SK-N-SH (cell line): ENCODE measurements at regions not wholly inside any gene's neighbourhood (a gene's known extent, or its start where the extent isn't known, plus 50 kb on each side); places are given as distances from the start of the nearest gene placed in this dataset.

Source experiments
- CTCF ChIA-PET: fragments of 300-600, 350-600 bp; formaldehyde crosslinking; extraction: SDS; loops from one replicate; lab custom pipeline; 2021; lab: Yijun Ruan, JAX
- POLR2A ChIA-PET: fragments of 350-600 bp; sonication (Branson Sonifier 250); formaldehyde crosslinking; extraction: SDS; loops from one replicate; lab custom pipeline; 2020; ENCODE audit warnings: antibody characterized with exemption, inconsistent platforms; lab: Yijun Ruan, JAX
- DNase-seq: peaks from one replicate; pipeline ENCODE4 v3.0.0; 2012
- H2AFZ ChIP-seq: fragments of 200-600 bp; sonication (generic); 2 replicates; pipeline ENCODE4 v1.8.1; 2016; ENCODE audit warnings: antibody characterized with exemption, mild to moderate bottlenecking, low read depth
- H3F3A ChIP-seq: fragments of 200-600 bp; sonication (generic); replicated peaks from 2 replicates; pipeline ENCODE3; 2016; ENCODE audit warnings: antibody characterized with exemption, mild to moderate bottlenecking; ENCODE audit not compliant: insufficient read depth
- H3K27ac ChIP-seq, 2 experiments: fragments of 200-500 bp in 1 of 2; fragments of 200-600 bp in 1 of 2; sonication (Bioruptor generic) in 1 of 2; sonication (generic), shearing (Covaris generic) in 1 of 2; 2 replicates each; pipeline versions ENCODE4 v1.5.1 to v1.6.1; 2014 to 2016; ENCODE audit warnings: low read depth in 2 of 2, inconsistent platforms in 1 of 2, low read length in 1 of 2, mild to moderate bottlenecking in 1 of 2, mixed read lengths in 1 of 2
- H3K27me3 ChIP-seq: fragments of 200-600 bp; sonication (generic), shearing (Covaris generic); 2 replicates; pipeline ENCODE4 v1.6.1; 2016; ENCODE audit warnings: mixed run types; ENCODE audit not compliant: insufficient read depth
- H3K36me3 ChIP-seq, 2 experiments: fragments of 200-500 bp in 1 of 2; fragments of 200-600 bp in 1 of 2; sonication (Bioruptor generic) in 1 of 2; sonication (generic) in 1 of 2; replicated peaks in 1 of 2; 2 replicates each; pipeline versions ENCODE3 to v1.5.1; 2014 to 2016; ENCODE audit warnings: low read length in 1 of 2, mild to moderate bottlenecking in 1 of 2; ENCODE audit not compliant: insufficient read depth in 2 of 2, control insufficient read depth in 1 of 2
- H3K4me1 ChIP-seq, 2 experiments: fragments of 200-500 bp in 1 of 2; fragments of 200-600 bp in 1 of 2; sonication (Bioruptor generic) in 1 of 2; sonication (generic), shearing (Covaris generic) in 1 of 2; 2 replicates each; pipeline versions ENCODE4 v1.5.1 to v1.6.1; 2014 to 2016; ENCODE audit warnings: low read depth in 1 of 2, low read length in 1 of 2, mixed run types in 1 of 2; ENCODE audit not compliant: insufficient read depth in 2 of 2, control insufficient read depth in 1 of 2
- H3K4me2 ChIP-seq: fragments of 200-600 bp; sonication (generic), shearing (Covaris generic); 2 replicates; pipeline ENCODE4 v1.6.1; 2017; ENCODE audit warnings: mixed run types
- H3K4me3 ChIP-seq, 2 experiments: fragments of 200-500 bp in 1 of 2; fragments of 200-600 bp in 1 of 2; sonication (Bioruptor generic) in 1 of 2; sonication (generic), shearing (Covaris generic) in 1 of 2; 2 replicates each; pipeline versions ENCODE4 v1.5.1 to v1.8.1; 2014 to 2016; ENCODE audit warnings: low read depth in 2 of 2, inconsistent platforms in 1 of 2, low read length in 1 of 2, mild to moderate bottlenecking in 1 of 2, mixed read lengths in 1 of 2, moderate library complexity in 1 of 2
- H3K79me2 ChIP-seq: fragments of 200-600 bp; sonication (generic); 2 replicates; pipeline ENCODE4 v1.8.1; 2017; ENCODE audit warnings: mild to moderate bottlenecking; ENCODE audit not compliant: insufficient read depth
- H3K9ac ChIP-seq: fragments of 200-600 bp; sonication (generic); 2 replicates; pipeline ENCODE4 v1.6.1; 2017; ENCODE audit warnings: mixed run types
- H3K9me2 ChIP-seq: fragments of 200-600 bp; sonication (generic); 2 replicates; pipeline ENCODE4 v1.6.1; 2017; ENCODE audit warnings: mixed run types
- H3K9me3 ChIP-seq: fragments of 200-600 bp; sonication (generic); 2 replicates; pipeline ENCODE4 v1.6.1; 2017; ENCODE audit warnings: mixed run types, mild to moderate bottlenecking, moderate library complexity
- H4K20me1 ChIP-seq: fragments of 200-600 bp; sonication (generic); 2 replicates; pipeline ENCODE4 v1.6.1; 2017; ENCODE audit warnings: mild to moderate bottlenecking, mixed run types; ENCODE audit not compliant: insufficient read depth
- ELF1 ChIP-seq: IDR thresholded peaks from 2 replicates; pipeline ENCODE4 v1.4.0; 2012
- EZH2phosphoT487 ChIP-seq: fragments of 200-600 bp; sonication (generic); IDR thresholded peaks from 2 replicates; pipeline ENCODE4 v1.6.1; 2017; ENCODE audit warnings: low read depth, mixed run types, mild to moderate bottlenecking, antibody characterized with exemption, moderate library complexity, borderline replicate concordance
- FOSL2 ChIP-seq: IDR thresholded peaks from 2 replicates; pipeline ENCODE4 v1.4.0; 2012; ENCODE audit warnings: low read depth, mild to moderate bottlenecking, moderate library complexity, borderline replicate concordance
- FOXM1 ChIP-seq: IDR thresholded peaks from 2 replicates; pipeline ENCODE4 v1.4.0; 2012; ENCODE audit warnings: low read depth, mild to moderate bottlenecking
- MEF2A ChIP-seq: IDR thresholded peaks from 2 replicates; pipeline ENCODE4 v1.4.0; 2012; ENCODE audit warnings: low read depth, borderline replicate concordance
- NFIC ChIP-seq: IDR thresholded peaks from 2 replicates; pipeline ENCODE4 v1.4.0; 2012; ENCODE audit warnings: borderline replicate concordance
- NRF1 ChIP-seq: IDR thresholded peaks from 2 replicates; pipeline ENCODE4 v1.6.1; 2012; ENCODE audit warnings: low read depth, mild to moderate bottlenecking, low read length
- POLR2AphosphoS5 ChIP-seq: IDR thresholded peaks from 2 replicates; pipeline ENCODE4 v1.6.1; 2012; ENCODE audit warnings: low read depth, low read length
- RAD21 ChIP-seq: IDR thresholded peaks from 2 replicates; pipeline ENCODE4 v1.6.1; 2012; ENCODE audit warnings: mild to moderate bottlenecking, low read length
- RCOR1 ChIP-seq: fragments of 150-350 bp; IDR thresholded peaks from 2 replicates; pipeline ENCODE4 v1.6.1; 2017; ENCODE audit warnings: antibody characterized with exemption, low read length
- REST ChIP-seq: IDR thresholded peaks from 2 replicates; pipeline ENCODE4 v1.6.1; 2012; ENCODE audit warnings: mild to moderate bottlenecking, low read depth, low read length, moderate library complexity
- RXRA ChIP-seq: IDR thresholded peaks from 2 replicates; pipeline ENCODE4 v1.4.0; 2012; ENCODE audit warnings: low read depth, mild to moderate bottlenecking, borderline replicate concordance
- SIN3A ChIP-seq: IDR thresholded peaks from 2 replicates; pipeline ENCODE4 v1.6.1; 2012; ENCODE audit warnings: low read depth, mild to moderate bottlenecking, low read length, moderate library complexity, borderline replicate concordance
- TAF1 ChIP-seq: IDR thresholded peaks from 2 replicates; pipeline ENCODE4 v1.6.1; 2012; ENCODE audit warnings: low read depth, mild to moderate bottlenecking, low read length, moderate library complexity, borderline replicate concordance
- TCF12 ChIP-seq: IDR thresholded peaks from 2 replicates; pipeline ENCODE4 v1.4.0; 2012
- WGBS: methylation state at CpG from one replicate; pipeline ENCODE4 v1.1.6; 2017; ENCODE audit warnings: low lambda C conversion rate; 5-methylcytosine and 5-hydroxymethylcytosine counted together
- TF ChIP-seq, protein P1 (sequence below): fragments of 150-350 bp; IDR thresholded peaks from 2 replicates; pipeline ENCODE4 v1.6.1; 2016; ENCODE audit warnings: mild to moderate bottlenecking, low read depth, low read length
- TF ChIP-seq, protein P2 (sequence below): IDR thresholded peaks from 2 replicates; pipeline ENCODE4 v1.4.0; 2012; ENCODE audit warnings: low read depth, borderline replicate concordance
- TF ChIP-seq, protein P3 (sequence below): IDR thresholded peaks from 2 replicates; pipeline ENCODE4 v1.4.0; 2012; ENCODE audit warnings: low read depth, borderline replicate concordance

DNA sequence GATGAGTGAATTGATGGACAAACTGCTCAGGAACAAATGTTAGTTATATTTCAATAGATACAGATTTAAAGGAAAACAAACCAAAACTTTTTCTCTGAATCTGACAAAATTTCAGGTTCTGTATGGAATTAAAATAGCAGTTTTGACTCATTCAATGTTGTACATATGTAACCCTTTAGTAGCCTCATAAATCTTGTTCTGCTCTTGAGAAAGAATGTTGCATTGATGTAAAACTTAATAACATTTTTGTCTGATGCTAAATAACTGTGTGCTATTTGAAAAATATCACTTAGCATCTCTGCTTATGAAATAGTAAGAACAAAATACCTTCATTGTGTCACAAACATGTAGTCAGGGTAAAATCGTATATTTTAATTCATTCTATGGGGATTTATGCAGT is 168.9 kb upstream of the NOVA1 start:
- H4K20me1 ChIP-seq = no peaks in the 10 kb centered on the region
- CTCF ChIA-PET = no interaction called here
- H3K36me3 ChIP-seq = no peaks in the 10 kb centered on the region
- no peaks in the 10 kb centered on the region; the same call in 1 of the 2 replicates for H3K27me3 ChIP-seq
- no peaks in the 10 kb centered on the region for H3K79me2 ChIP-seq
- no peaks in the 10 kb centered on the region for H3K9me3 ChIP-seq
- no peak overlapping the region for H3K4me2 ChIP-seq
- no peak overlapping the region for H3K27ac ChIP-seq
- H3K4me1 ChIP-seq = no peaks in the 10 kb centered on the region
- 13% methylated on average over 1 of the region's 1 CpG for WGBS
- H3K9ac ChIP-seq = no peak overlapping the region
- H3K9me2 ChIP-seq = no peaks in the 10 kb centered on the region
- DNase-seq = no peak
- POLR2A ChIA-PET = no interaction called here
- TF ChIP-seq NRF1 (no peak), TCF12 (no peak), TAF1 (no peak), MEF2A (no peak), NFIC (no peak), FOXM1 (no peak), REST (no peak), RCOR1 (no peak), EZH2phosphoT487 (no peak), FOSL2 (no peak), POLR2AphosphoS5 (no peak), RXRA (no peak), ELF1 (no peak), SIN3A (no peak), RAD21 (no peak)
- TF ChIP-seq, protein P1, sequence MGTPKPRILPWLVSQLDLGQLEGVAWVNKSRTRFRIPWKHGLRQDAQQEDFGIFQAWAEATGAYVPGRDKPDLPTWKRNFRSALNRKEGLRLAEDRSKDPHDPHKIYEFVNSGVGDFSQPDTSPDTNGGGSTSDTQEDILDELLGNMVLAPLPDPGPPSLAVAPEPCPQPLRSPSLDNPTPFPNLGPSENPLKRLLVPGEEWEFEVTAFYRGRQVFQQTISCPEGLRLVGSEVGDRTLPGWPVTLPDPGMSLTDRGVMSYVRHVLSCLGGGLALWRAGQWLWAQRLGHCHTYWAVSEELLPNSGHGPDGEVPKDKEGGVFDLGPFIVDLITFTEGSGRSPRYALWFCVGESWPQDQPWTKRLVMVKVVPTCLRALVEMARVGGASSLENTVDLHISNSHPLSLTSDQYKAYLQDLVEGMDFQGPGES = no peak
- TF ChIP-seq, protein P2, sequence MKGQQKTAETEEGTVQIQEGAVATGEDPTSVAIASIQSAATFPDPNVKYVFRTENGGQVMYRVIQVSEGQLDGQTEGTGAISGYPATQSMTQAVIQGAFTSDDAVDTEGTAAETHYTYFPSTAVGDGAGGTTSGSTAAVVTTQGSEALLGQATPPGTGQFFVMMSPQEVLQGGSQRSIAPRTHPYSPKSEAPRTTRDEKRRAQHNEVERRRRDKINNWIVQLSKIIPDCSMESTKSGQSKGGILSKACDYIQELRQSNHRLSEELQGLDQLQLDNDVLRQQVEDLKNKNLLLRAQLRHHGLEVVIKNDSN = no peak
- TF ChIP-seq, protein P3, sequence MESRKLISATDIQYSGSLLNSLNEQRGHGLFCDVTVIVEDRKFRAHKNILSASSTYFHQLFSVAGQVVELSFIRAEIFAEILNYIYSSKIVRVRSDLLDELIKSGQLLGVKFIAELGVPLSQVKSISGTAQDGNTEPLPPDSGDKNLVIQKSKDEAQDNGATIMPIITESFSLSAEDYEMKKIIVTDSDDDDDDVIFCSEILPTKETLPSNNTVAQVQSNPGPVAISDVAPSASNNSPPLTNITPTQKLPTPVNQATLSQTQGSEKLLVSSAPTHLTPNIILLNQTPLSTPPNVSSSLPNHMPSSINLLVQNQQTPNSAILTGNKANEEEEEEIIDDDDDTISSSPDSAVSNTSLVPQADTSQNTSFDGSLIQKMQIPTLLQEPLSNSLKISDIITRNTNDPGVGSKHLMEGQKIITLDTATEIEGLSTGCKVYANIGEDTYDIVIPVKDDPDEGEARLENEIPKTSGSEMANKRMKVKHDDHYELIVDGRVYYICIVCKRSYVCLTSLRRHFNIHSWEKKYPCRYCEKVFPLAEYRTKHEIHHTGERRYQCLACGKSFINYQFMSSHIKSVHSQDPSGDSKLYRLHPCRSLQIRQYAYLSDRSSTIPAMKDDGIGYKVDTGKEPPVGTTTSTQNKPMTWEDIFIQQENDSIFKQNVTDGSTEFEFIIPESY = no peak
- H3K4me3 ChIP-seq = no peak overlapping the region
- H3F3A ChIP-seq = no peaks in the 10 kb centered on the region
- no peak overlapping the region for H2AFZ ChIP-seq
